HG03460 (cell line): ENCODE measurements at regions not wholly inside any gene's neighbourhood (a gene's known extent, or its start where the extent isn't known, plus 50 kb on each side); places are given as distances from the start of the nearest gene placed in this dataset.

ENCODE experiments used
- ATAC-seq: cut with Tn5 transposase; IDR thresholded peaks from one replicate; pipeline ENCODE4 v1.9.1; 2021; ENCODE audit not compliant: unreplicated experiment

- ATAC-seq, result no peak
These were observed 359.8 kb upstream of the MTPN start for GRCh38 chr7:136336932-136337331.

GRCh38 chr7:136333636-136334035 is 356.5 kb upstream of the MTPN start:
- ATAC-seq, result no peak

- no peak for ATAC-seq
These were observed 349.0 kb upstream of the MTPN start for GRCh38 chr7:136326045-136326609.

GRCh38 chr7:136325578-136325977 is 348.4 kb upstream of the MTPN start:
- no peak for ATAC-seq

GRCh38 chr7:136325027-136325426 is 347.9 kb upstream of the MTPN start:
- no peak for ATAC-seq

- no peak for ATAC-seq
These were observed 347.0 kb upstream of the MTPN start for GRCh38 chr7:136324073-136324704.

- ATAC-seq, result peak; percentile 70
These were observed 335.4 kb upstream of the MTPN start for GRCh38 chr7:136312592-136312991.

GRCh38 chr7:136309407-136309806 is 332.2 kb upstream of the MTPN start:
- no peak for ATAC-seq

GRCh38 chr7:136308230-136308629 is 331.1 kb upstream of the MTPN start:
- ATAC-seq, result no peak

- ATAC-seq, result no peak
These were observed 326.0 kb upstream of the MTPN start for GRCh38 chr7:136303162-136303561.

- no peak for ATAC-seq
These were observed 324.9 kb upstream of the MTPN start for GRCh38 chr7:136302049-136302448.

- no peak for ATAC-seq
These were observed 317.8 kb upstream of the MTPN start for GRCh38 chr7:136294977-136295376.

- ATAC-seq, result no peak
These were observed 316.8 kb upstream of the MTPN start for GRCh38 chr7:136293841-136294391.

GRCh38 chr7:136293272-136293671 is 316.1 kb upstream of the MTPN start:
- ATAC-seq, result peak; percentile 88

GRCh38 chr7:136292365-136292764 is 315.2 kb upstream of the MTPN start:
- ATAC-seq, result no peak

GRCh38 chr7:136290351-136290750 is 313.2 kb upstream of the MTPN start:
- no peak for ATAC-seq

GRCh38 chr7:136278057-136278456 is 300.9 kb upstream of the MTPN start:
- ATAC-seq, result no peak

- ATAC-seq, result no peak
These were observed 298.6 kb upstream of the MTPN start for GRCh38 chr7:136275794-136276193.

GRCh38 chr7:136274636-136275345 is 297.6 kb upstream of the MTPN start:
- ATAC-seq, result no peak

GRCh38 chr7:136272934-136273333 is 295.8 kb upstream of the MTPN start:
- no peak for ATAC-seq

- ATAC-seq, result no peak
These were observed 290.7 kb upstream of the MTPN start for GRCh38 chr7:136267822-136268221.

- no peak for ATAC-seq
These were observed 289.3 kb upstream of the MTPN start for GRCh38 chr7:136266457-136266856.
